GM12865 (cell line): ENCODE measurements at regions not wholly inside any gene's neighbourhood (a gene's known extent, or its start where the extent isn't known, plus 50 kb on each side); places are given as distances from the start of the nearest gene placed in this dataset.

Experiments used
- DNase-seq: peaks from one replicate; pipeline ENCODE4 v3.0.0; 2010; ENCODE audit warnings: low read depth
- H3K4me3 ChIP-seq: 2 replicates; pipeline ENCODE4 v1.5.1; 2011; ENCODE audit warnings: mild to moderate bottlenecking, low read depth, low read length, control low read depth
- CTCF ChIP-seq: IDR thresholded peaks from 2 replicates; pipeline ENCODE4 v1.5.1; 2011; ENCODE audit warnings: low read length, control low read depth, low read depth, inconsistent platforms; ENCODE audit not compliant: insufficient read depth; ENCODE audit errors: missing control alignments

- H3K4me3 ChIP-seq: no peak overlapping the region
- DNase-seq: no peak
- no peak for TF ChIP-seq CTCF
Observed at GRCh38 chr9:84419031-84419602, 78.6 kb upstream of the SLC28A3 start.

- no peak for TF ChIP-seq CTCF
- no peak for DNase-seq
- H3K4me3 ChIP-seq: no peak overlapping the region
Observed at GRCh38 chr9:84424931-84425330, 84.4 kb upstream of the SLC28A3 start.

GRCh38 chr9:84432746-84433145 is 92.2 kb upstream of the SLC28A3 start:
- TF ChIP-seq CTCF: no peak
- no peak for DNase-seq
- H3K4me3 ChIP-seq: no peak overlapping the region

- TF ChIP-seq CTCF: no peak
- DNase-seq: no peak
- H3K4me3 ChIP-seq: no peak overlapping the region
Observed at GRCh38 chr9:84435902-84436301, 95.3 kb upstream of the SLC28A3 start.

- TF ChIP-seq CTCF: no peak
- no peak overlapping the region for H3K4me3 ChIP-seq
- DNase-seq: no peak
Observed at GRCh38 chr9:84436386-84437109, 96.0 kb upstream of the SLC28A3 start.

GRCh38 chr9:84438391-84438790 is 97.8 kb upstream of the SLC28A3 start:
- no peak for DNase-seq
- no peak overlapping the region for H3K4me3 ChIP-seq
- TF ChIP-seq CTCF: no peak

GRCh38 chr9:84439250-84439649 is 98.7 kb upstream of the SLC28A3 start:
- DNase-seq: no peak
- H3K4me3 ChIP-seq: no peak overlapping the region

More at GRCh38 chr9:84439250-84439649, 98.7 kb upstream of the SLC28A3 start:
- no peak for TF ChIP-seq CTCF
